Thyroid gland (tissue), 4 donors: ENCODE measurements at regions not wholly inside any gene's neighbourhood (a gene's known extent, or its start where the extent isn't known, plus 50 kb on each side); places are given as distances from the start of the nearest gene placed in this dataset.

Experiments used
- POLR2A ChIP-seq, 2 donors: fragments of 450-650 bp; IDR thresholded peaks; one replicate each; pipeline ENCODE4 v1.6.1; 2017; ENCODE audit warnings: antibody characterized with exemption in 2 of 2, mild to moderate bottlenecking in 2 of 2, moderate library complexity in 1 of 2
- TF ChIP-seq, protein P1 (sequence below), 6 experiments: fragments of 200-600 bp in 3 of 6; fragments of 450-650 bp in 3 of 6; sonication (generic) in 3 of 6; IDR thresholded peaks; one replicate each; pipeline ENCODE4 v1.5.1; 2016 to 2019; ENCODE audit warnings: antibody characterized with exemption in 6 of 6, mild to moderate bottlenecking in 2 of 6, inconsistent platforms in 1 of 6, moderate library complexity in 1 of 6

DNA sequence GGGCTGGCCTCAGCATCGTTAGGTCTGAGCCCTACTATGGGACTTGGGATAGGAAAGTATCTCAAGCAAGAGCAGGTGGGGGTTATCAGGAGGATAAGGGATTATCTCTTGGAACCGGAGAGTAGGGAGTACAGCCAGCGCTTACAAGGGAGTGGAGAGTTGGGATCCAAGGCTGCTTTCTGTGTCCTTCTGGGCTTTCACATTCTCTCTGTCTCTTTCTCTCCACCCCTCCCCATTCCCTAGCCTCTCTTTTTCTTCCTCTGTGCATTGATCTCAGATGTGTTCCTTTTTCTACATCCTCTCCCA, 170.2 kb downstream of the BUD13 start:
- no peak for TF ChIP-seq POLR2A (IDR thresholded peaks at IDR 0.05)
- TF ChIP-seq, protein P1, sequence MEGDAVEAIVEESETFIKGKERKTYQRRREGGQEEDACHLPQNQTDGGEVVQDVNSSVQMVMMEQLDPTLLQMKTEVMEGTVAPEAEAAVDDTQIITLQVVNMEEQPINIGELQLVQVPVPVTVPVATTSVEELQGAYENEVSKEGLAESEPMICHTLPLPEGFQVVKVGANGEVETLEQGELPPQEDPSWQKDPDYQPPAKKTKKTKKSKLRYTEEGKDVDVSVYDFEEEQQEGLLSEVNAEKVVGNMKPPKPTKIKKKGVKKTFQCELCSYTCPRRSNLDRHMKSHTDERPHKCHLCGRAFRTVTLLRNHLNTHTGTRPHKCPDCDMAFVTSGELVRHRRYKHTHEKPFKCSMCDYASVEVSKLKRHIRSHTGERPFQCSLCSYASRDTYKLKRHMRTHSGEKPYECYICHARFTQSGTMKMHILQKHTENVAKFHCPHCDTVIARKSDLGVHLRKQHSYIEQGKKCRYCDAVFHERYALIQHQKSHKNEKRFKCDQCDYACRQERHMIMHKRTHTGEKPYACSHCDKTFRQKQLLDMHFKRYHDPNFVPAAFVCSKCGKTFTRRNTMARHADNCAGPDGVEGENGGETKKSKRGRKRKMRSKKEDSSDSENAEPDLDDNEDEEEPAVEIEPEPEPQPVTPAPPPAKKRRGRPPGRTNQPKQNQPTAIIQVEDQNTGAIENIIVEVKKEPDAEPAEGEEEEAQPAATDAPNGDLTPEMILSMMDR (IDR thresholded peaks at IDR 0.05) = no peak
